22Rv1 (cell line): ENCODE measurements at regions not wholly inside any gene's neighbourhood (a gene's known extent, or its start where the extent isn't known, plus 50 kb on each side); places are given as distances from the start of the nearest gene placed in this dataset.

Source experiments
- CTCF ChIP-seq: fragments of 450-650 bp; IDR thresholded peaks from 2 replicates; pipeline ENCODE4 v1.5.1; 2017; ENCODE audit warnings: mild to moderate bottlenecking
- ZFX ChIP-seq: fragments of 450-650 bp; IDR thresholded peaks from 2 replicates; pipeline ENCODE4 v1.6.1; 2017; ENCODE audit warnings: antibody characterized with exemption, borderline replicate concordance

- TF ChIP-seq ZFX (no peak), CTCF (no peak)
These were observed 111.6 kb downstream of the ADRB2 start for GRCh38 chr5:148937830-148938521.
